GM12878 (cell line): ENCODE measurements at regions not wholly inside any gene's neighbourhood (a gene's known extent, or its start where the extent isn't known, plus 50 kb on each side); places are given as distances from the start of the nearest gene placed in this dataset.

ENCODE experiments used
- ATF7 ChIP-seq: fragments of 450-650 bp; IDR thresholded peaks from 2 replicates; pipeline ENCODE4 v1.6.1; 2016; ENCODE audit warnings: low read depth, mild to moderate bottlenecking
- STAT1 ChIP-seq: fragments of 450-650 bp; conservative IDR thresholded peaks from 2 replicates; pipeline ENCODE4 v1.6.1; 2014; ENCODE audit warnings: antibody characterized with exemption, mild to moderate bottlenecking

DNA sequence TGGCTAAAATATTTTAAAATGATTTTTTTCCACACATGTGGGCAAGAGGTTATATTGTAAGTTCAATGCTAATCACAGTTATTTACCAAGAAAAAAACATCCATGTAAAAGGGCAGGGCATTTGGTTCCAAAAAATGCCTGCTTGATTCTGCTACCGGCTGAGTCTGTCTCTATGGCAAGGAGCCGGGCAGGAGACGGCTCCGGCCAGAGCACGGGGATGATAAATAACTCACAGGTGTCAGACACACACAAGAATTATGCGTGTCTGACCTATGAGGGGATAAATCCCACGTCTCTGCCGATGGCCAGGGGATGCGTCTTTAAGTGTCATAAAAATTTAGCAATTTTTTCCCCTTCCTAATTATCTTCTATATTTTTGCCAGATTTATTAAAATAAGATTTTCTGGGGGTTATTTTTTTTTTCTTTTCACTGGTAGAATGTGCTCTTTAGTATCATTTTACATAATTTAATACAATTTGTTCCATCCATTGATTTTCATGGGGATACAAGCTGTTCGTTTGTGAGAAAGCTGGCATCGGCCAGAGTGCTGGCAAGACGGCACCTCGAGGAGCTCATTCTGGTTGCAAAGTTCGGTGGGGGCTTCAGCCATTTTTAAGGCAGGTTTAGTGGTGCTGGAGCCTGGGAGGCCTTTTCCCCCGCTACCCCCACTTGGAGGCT lies 253.9 kb downstream of the ZNF536 start:
- TF ChIP-seq ATF7 (no peak), STAT1 (no peak)
